ENCODE measurements at regions not wholly inside any gene's neighbourhood (a gene's known extent, or its start where the extent isn't known, plus 50 kb on each side); places are given as distances from the start of the nearest gene placed in this dataset.
"Not testable (repeated sequence)": the region's sequence is repeated elsewhere in the genome, so short reads cannot be mapped to it uniquely, and the experiment has no call there.

DNA sequence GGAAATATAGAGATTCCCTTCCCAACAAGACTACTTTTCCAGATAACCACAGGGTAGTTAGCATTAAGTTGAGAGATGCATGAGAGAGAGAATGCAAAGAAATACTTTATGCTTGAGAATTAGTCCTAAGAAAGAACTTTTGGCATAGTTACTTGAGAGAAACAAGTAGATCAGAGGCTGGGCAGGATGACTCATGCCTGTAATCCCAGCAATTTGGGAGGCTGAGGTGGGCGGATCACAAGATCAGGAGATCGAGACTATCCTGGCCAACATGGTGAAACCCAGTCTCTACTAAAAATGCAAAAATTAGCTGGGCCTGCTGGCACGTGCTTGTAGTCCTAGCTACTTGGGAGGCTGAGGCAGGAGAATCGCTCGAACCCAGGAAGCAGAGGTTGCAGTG is 276.5 kb downstream of the SEMA3D start:
- H3K9me3 Mint-ChIP-seq; H3K27ac Mint-ChIP-seq; H3K36me3 Mint-ChIP-seq (ENCODE audit: low read depth); H3K27me3 Mint-ChIP-seq; intact Hi-C loops (cut with micrococcal nuclease); H3K4me3 Mint-ChIP-seq; H3K4me1 Mint-ChIP-seq (ENCODE audit: low read depth): not testable (repeated sequence)

DNA sequence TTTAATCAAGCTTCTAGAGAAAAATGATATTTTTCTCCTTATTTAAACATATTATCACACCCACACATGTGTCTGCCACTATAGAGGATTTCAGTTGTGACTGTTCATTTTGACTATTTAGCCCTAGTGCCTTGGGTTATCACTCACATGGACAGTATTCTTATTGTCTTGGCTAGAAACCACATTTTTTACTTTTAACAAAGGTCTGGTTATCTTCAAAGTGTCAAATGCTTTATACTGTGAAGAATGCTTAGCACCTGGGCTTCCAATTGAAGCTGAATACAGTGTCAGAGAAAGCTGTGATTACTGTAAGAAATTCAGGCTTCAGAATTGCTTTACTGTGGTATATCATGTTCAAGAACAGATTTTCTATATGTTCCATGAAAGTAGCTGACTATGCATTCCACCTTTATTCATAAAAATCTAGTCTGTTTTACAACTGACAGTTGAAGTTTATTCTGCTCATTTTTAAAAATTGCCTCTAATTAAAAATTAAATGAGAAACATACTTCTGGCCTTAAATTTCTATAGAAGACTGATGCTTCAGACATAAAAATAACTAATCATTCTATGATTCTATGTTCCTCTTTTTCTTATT is 278.6 kb downstream of the SEMA3D start:
- intact Hi-C loops (cut with micrococcal nuclease) = no loop called here
- Mint-ChIP-seq H3K27ac (no peak overlapping the region), H3K4me1 (ENCODE audit: low read depth) (no peaks in the 10 kb centered on the region), H3K4me3 (no peak overlapping the region), H3K27me3 (no peaks in the 10 kb centered on the region), H3K36me3 (ENCODE audit: low read depth) (no peaks in the 10 kb centered on the region), H3K9me3 (no peaks in the 10 kb centered on the region)

DNA sequence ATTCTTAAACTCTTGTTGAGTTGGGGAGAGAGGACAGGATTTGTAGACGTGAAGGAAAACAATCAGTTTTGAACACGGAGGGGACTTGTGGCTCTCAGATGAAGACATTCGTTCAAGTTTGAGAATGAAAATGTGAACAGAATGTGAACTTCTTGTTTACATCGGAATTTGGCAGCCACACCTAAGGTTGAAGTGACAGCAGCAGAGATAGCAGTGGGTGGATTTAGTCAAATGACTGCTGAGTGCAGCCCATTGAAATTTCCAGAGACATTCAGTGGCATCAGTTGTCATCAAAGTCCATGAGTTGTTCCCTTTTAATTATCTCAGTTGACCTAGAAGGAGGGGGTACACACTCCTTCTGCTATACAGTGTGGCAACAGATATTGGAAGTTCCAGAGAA is 280.0 kb downstream of the SEMA3D start:
- Mint-ChIP-seq H3K27ac (no peak overlapping the region), H3K9me3 (no peaks in the 10 kb centered on the region)

DNA sequence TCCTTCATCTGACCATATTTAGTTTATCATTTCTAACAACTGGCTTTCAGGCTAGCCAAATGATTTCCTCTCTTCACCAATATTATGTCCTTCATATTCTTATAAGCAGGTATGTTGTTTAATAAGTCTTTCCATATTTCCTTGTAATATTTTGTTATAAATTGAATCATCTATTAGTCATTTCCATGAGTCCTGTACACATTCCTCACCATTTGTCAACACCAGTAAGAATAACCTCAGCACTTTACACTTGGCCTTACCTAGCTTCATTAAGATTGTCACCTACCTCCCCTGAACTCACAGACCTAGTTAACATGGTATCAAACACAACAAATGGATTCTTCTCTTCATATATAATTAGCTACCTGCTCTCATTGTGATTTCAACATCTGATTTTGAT is 282.3 kb downstream of the SEMA3D start:
- no peak overlapping the region for H3K4me3 Mint-ChIP-seq
- no peak overlapping the region for H3K27ac Mint-ChIP-seq
- H3K27me3 Mint-ChIP-seq = no peaks in the 10 kb centered on the region
- intact Hi-C loops (cut with micrococcal nuclease) = no loop called here
- H3K9me3 Mint-ChIP-seq = no peaks in the 10 kb centered on the region
- H3K36me3 Mint-ChIP-seq (ENCODE audit: low read depth) = no peaks in the 10 kb centered on the region
- H3K4me1 Mint-ChIP-seq (ENCODE audit: low read depth) = no peaks in the 10 kb centered on the region

More for the DNA sequence above, 280.0 kb downstream of the SEMA3D start:
- Mint-ChIP-seq H3K4me3 (no peak overlapping the region), H3K4me1 (ENCODE audit: low read depth) (no peaks in the 10 kb centered on the region), H3K36me3 (ENCODE audit: low read depth) (no peaks in the 10 kb centered on the region), H3K27me3 (no peaks in the 10 kb centered on the region)
- intact Hi-C loops (cut with micrococcal nuclease) = no loop called here

DNA sequence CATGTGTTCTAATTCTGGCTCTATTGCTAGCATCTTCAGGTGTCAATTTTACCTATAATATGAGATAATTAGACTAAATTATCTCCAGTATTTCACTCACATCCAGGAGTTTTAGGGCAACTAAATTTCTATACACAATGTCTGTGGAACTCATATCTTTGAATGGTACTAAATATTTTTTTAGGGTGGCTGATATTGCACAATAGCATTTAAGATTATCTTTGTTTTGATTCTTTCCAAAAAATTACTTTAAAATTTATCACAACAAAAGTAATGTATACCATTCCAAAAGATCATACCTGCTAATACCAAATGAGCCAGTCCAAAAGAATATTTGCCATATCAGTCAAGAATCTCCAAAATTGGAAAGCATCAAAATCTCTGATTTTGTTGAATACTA is 285.5 kb downstream of the SEMA3D start:
- no peaks in the 10 kb centered on the region for H3K27me3 Mint-ChIP-seq
- intact Hi-C loops (cut with micrococcal nuclease) = no loop called here
- no peak overlapping the region for H3K4me3 Mint-ChIP-seq
- H3K9me3 Mint-ChIP-seq = no peaks in the 10 kb centered on the region
- no peaks in the 10 kb centered on the region for H3K36me3 Mint-ChIP-seq (ENCODE audit: low read depth)
- H3K4me1 Mint-ChIP-seq (ENCODE audit: low read depth) = no peaks in the 10 kb centered on the region
- H3K27ac Mint-ChIP-seq = no peak overlapping the region

DNA sequence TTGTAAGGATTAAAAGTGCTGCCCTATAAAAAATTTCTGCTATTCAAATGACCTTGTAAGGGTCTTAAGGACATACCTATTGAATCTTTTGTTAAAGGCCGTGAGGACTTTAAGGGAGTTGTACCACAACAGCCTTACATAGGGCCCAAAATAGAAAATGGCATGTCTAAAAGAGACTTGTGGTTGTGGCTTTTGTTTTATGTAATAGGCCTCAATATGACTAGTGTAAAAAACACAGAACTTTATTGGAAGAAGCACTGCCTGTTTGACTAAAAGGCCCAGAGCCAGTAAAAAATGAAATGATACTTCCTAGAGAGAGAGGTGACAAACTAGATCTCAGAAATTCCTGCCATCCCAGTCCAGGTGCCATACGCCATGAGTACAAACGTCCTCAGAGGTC is 286.6 kb downstream of the SEMA3D start:
- Mint-ChIP-seq H3K27ac (no peak overlapping the region), H3K9me3 (peaks cover 4% of the 10 kb centered on the region), H3K36me3 (ENCODE audit: low read depth) (no peaks in the 10 kb centered on the region), H3K4me1 (ENCODE audit: low read depth) (no peaks in the 10 kb centered on the region), H3K4me3 (no peak overlapping the region), H3K27me3 (no peaks in the 10 kb centered on the region)
- intact Hi-C loops (cut with micrococcal nuclease) = no loop called here

DNA sequence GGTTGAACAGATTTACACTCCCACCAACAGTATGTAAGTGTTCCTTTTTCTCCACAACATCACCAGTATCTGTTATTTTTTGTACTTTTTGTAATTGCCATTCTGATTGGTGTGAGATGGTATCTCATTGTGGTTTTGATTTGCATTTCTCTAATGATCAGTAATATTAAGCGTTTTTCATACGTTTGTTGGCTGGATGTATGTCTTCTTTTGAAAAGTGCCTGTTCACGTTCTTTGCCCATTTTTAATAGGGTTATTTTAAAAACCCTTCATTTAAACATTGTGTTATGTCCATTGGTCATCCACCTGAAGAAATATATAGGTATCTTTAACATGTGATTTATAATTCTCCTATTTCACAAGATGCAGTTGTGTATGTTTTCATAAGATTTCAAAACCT is 291.3 kb downstream of the SEMA3D start:
- no peak overlapping the region for H3K4me3 Mint-ChIP-seq
- H3K27ac Mint-ChIP-seq = no peak overlapping the region
- H3K36me3 Mint-ChIP-seq (ENCODE audit: low read depth) = no peaks in the 10 kb centered on the region
- intact Hi-C loops (cut with micrococcal nuclease) = no loop called here
- peaks cover 9% of the 10 kb centered on the region for H3K9me3 Mint-ChIP-seq
- no peaks in the 10 kb centered on the region for H3K4me1 Mint-ChIP-seq (ENCODE audit: low read depth)
- no peaks in the 10 kb centered on the region for H3K27me3 Mint-ChIP-seq

DNA sequence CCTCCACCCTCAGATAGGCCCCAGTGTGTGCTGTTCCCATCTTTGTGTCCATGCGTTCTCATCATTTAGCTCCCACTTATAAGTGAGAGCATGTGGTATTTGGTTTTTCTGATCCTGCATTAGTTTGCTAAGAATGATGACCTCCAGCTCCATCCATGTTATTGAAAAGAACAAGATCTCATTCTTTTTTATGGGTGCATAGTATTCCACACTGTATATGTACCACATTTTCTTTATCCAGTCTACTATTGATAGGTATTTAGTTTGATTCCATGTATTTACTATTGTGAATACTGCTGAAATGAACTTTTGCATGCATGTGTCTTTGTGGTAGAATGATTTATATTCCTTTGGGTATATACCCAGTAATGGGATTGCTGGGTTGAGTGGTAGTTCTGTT is 303.3 kb downstream of the SEMA3D start:
- H3K4me1 Mint-ChIP-seq (ENCODE audit: low read depth); H3K27ac Mint-ChIP-seq; H3K27me3 Mint-ChIP-seq; H3K36me3 Mint-ChIP-seq (ENCODE audit: low read depth); H3K4me3 Mint-ChIP-seq; intact Hi-C loops (cut with micrococcal nuclease): not testable (repeated sequence)
- H3K9me3 Mint-ChIP-seq = peaks cover 62% of the 10 kb centered on the region

DNA sequence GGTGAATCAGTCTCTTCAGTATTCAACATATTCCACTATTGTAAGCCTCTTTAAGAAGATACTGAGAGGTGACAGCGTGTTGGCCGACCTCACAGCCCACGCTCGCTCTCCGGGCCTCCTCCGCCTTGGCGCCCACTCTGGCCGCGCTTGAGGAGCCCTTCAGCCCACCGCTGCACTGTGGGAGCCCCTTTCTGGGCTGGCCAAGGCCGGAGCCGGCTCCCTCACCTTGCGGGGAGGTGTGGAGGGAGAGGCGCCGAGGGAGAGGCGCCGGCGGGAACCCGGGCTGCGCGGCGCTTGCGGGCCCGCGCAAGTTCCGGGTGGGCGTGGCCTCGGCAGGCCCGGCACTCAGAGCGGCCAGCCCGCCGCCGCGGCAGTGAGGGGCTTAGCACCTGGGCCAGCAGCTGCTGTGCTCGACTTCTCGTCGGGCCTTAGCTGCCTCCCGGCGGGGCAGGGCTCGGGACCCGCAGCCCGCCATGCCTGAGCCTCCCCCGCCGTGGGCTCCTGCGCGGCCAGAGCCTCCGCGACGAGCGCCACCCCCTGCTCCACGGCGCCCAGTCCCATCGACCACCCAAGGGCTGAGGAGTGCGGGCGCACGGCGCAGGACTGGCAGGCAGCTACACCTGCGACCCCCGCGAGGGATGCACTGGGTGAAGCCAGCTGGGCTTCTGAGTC is 306.4 kb downstream of the SEMA3D start:
- intact Hi-C loops (cut with micrococcal nuclease); H3K4me1 Mint-ChIP-seq (ENCODE audit: low read depth); H3K27ac Mint-ChIP-seq; H3K4me3 Mint-ChIP-seq; H3K36me3 Mint-ChIP-seq (ENCODE audit: low read depth); H3K27me3 Mint-ChIP-seq: not testable (repeated sequence)
- peaks cover 51% of the 10 kb centered on the region for H3K9me3 Mint-ChIP-seq

DNA sequence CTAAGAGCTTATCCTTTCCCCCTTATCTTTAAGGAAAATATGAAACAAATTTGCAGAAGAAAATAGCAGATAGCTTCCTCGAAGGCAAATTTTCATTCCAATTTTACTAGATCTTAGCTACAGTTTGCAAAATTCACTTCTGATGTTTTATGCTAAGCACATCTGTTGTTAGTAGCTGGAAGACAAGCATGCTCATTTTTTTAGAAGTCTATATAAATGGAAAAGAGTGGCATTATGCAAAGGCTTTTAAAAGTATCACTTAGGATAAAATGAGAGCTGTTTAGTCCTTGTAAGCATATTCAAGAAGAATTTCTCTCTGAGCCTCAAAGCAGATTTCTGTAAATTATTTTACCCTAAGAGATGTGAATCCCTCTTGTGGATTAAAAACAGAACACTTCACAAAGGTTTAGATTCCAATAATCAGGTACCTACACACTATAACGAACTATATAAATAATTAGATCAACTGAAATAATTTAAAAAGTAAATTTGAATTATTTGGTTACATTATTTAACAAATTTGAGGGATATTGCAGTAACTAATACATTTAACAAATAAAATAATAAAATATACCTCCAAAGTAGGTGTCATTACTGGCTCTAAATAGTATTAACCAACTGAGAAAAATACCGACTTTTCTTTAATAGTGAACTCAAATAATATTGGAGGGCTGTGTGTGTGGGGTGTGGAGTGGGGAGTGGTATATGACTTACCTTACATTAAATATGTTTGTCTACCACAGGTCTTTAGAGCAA is 307.1 kb downstream of the SEMA3D start:
- intact Hi-C loops (cut with micrococcal nuclease) = no loop called here
- Mint-ChIP-seq H3K36me3 (ENCODE audit: low read depth) (no peaks in the 10 kb centered on the region), H3K4me3 (no peak overlapping the region), H3K27ac (no peak overlapping the region), H3K27me3 (no peaks in the 10 kb centered on the region), H3K4me1 (ENCODE audit: low read depth) (no peaks in the 10 kb centered on the region), H3K9me3 (peaks cover 44% of the 10 kb centered on the region)

DNA sequence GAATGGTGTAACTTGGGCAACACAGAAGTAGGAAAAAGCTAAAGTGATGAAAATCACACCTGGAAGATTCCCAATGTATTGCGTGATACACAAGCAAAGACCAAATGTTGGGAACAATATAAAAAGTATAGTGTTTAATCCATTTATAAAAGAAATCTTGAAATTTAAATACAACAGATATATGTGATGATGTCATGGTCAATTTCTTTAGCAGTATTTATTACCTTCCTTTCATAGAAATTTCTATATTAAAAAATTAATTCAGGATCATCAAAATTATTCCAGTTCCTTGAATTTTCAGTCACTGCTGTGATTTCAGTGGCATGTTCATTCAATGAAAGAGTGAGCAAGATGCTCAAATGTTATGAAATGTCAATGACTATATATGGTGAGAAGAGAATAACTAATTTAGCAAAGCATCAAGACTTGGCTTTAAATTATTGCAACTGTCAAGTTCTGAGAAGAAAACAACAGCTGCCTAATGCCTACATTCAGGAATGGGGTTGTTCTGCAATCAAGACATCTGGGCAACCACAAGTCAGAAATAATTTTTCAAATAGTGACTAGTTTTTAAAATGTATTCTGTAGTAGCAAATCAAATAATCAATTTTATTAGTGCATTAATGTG is 308.8 kb downstream of the SEMA3D start:
- H3K4me1 Mint-ChIP-seq (ENCODE audit: low read depth) = no peaks in the 10 kb centered on the region
- intact Hi-C loops (cut with micrococcal nuclease) = no loop called here
- H3K36me3 Mint-ChIP-seq (ENCODE audit: low read depth) = no peaks in the 10 kb centered on the region
- no peak overlapping the region for H3K4me3 Mint-ChIP-seq
- H3K27ac Mint-ChIP-seq = no peak overlapping the region
- peaks cover 30% of the 10 kb centered on the region for H3K9me3 Mint-ChIP-seq
- no peaks in the 10 kb centered on the region for H3K27me3 Mint-ChIP-seq

DNA sequence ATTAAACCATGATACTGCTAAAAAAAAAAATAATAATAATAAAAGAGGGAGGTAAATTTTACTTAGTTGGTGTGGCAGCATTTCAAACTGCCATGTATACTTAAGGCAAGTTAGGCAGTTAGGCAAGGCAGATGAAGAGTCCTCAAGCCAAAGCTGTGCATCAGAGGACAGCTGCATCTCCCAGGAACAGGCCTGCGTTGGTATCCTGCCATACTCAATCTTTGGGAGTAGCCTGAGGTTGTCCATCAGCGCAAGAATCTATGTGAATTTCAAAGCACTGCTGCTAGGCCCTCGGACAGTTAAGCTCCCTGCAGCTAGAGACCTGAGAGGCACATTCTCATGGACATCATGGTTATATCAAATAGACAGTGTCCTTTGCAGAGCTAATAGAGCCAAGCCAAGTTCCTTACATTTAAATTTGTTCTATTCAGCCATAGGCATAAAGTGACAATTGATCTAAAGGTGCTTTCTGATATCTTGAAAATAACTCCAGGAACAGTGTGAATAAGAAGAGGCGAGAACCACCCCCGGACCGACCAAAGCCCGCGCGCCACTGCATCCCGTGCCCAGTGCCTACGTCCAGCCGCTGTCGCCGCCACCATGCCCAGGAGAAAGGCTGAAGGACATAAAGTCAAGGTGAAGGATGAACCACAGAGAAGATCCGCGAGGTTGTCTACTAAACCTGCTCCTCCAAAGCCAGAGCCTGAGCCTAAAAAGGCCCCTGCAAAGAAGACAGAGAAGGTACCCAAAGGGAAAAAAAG is 310.6 kb downstream of the SEMA3D start:
- no peak overlapping the region for H3K4me3 Mint-ChIP-seq
- no peaks in the 10 kb centered on the region for H3K36me3 Mint-ChIP-seq (ENCODE audit: low read depth)
- H3K9me3 Mint-ChIP-seq = peaks cover 14% of the 10 kb centered on the region
- no peaks in the 10 kb centered on the region for H3K27me3 Mint-ChIP-seq
- intact Hi-C loops (cut with micrococcal nuclease) = no loop called here
- H3K27ac Mint-ChIP-seq = no peak overlapping the region
- no peaks in the 10 kb centered on the region for H3K4me1 Mint-ChIP-seq (ENCODE audit: low read depth)

DNA sequence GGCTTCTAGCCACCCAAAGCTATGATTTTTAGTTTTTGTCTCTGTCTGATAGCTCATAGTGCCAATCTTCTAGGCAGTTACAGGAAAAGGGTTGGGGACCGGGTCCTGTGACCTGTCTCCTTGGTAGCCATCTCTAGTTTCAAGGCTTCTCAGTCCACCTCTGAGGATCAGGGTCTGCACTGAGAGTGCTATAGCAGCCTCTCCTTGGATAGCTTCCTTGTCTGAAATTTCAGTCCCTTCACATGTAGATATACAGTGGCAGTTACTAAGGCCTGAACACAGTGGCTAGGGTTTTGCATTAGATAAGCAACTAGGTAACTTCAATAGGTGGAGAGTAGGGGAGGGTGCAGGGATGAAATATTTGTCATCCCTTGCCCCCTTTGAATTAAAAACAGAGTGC is 321.3 kb downstream of the SEMA3D start:
- H3K36me3 Mint-ChIP-seq (ENCODE audit: low read depth) = no peaks in the 10 kb centered on the region
- H3K4me1 Mint-ChIP-seq (ENCODE audit: low read depth) = no peaks in the 10 kb centered on the region
- H3K27me3 Mint-ChIP-seq = no peaks in the 10 kb centered on the region
- H3K4me3 Mint-ChIP-seq = no peak overlapping the region
- intact Hi-C loops (cut with micrococcal nuclease) = no loop called here
- H3K9me3 Mint-ChIP-seq = peaks cover 6% of the 10 kb centered on the region
- no peak overlapping the region for H3K27ac Mint-ChIP-seq

DNA sequence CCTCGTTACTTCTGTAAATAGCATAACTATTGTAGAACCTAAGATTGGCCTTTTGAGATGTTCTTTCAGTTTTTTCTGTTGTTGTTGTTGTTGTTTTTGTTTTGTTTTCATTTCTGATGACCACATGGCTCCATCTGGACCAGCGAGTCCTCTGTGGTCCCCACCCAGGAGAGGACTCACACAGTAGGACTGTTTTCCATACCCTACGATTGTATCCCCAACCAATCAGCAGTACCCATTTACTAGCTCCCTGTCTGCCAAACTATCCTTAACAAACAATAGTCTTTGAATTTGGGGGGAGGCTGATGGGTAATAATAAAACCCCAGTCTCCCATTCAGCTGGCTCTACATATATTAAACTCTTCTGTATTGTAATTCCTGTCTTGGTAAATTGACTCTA is 329.5 kb downstream of the SEMA3D start:
- Mint-ChIP-seq H3K27me3 (no peaks in the 10 kb centered on the region), H3K36me3 (ENCODE audit: low read depth) (no peaks in the 10 kb centered on the region), H3K4me1 (ENCODE audit: low read depth) (no peaks in the 10 kb centered on the region), H3K4me3 (no peak overlapping the region), H3K9me3 (peaks cover 46% of the 10 kb centered on the region), H3K27ac (no peak overlapping the region)
- intact Hi-C loops (cut with micrococcal nuclease) = no loop called here

Data from dendritic cell treated with granulocyte-macrophage colony-stimulating factor and Interleukin-4, amounts not matched to agents 40 ng/mL and 50 ng/mL, for 4 days (primary cell).